HCT116 (cell line): ENCODE measurements at regions not wholly inside any gene's neighbourhood (a gene's known extent, or its start where the extent isn't known, plus 50 kb on each side); places are given as distances from the start of the nearest gene placed in this dataset.

Source experiments
- ATAC-seq: fragments of 200-7000 bp; cut with Tn5 transposase; 2 replicates; pipeline ENCODE4 v1.9.1; 2020; ENCODE audit warnings: mild to moderate bottlenecking, moderate library complexity
- BruUV-seq: library from RNA; stranded (reverse); fragments of 400-500 nt; replicated peaks from 2 replicates; lab custom pipeline; 2021; lab: Mats Ljungman, UMichigan
- CTCF ChIA-PET: fragments of 300-600 bp; sonication (Branson Sonifier 250); formaldehyde crosslinking; loops from one replicate; lab custom pipeline; 2021; ENCODE audit warnings: antibody characterized with exemption; lab: Charles Lee
- POLR2A ChIA-PET: fragments of 300-600, 350-600 bp; sonication (Branson Sonifier 250); formaldehyde crosslinking; loops from one replicate; lab custom pipeline; 2021; ENCODE audit warnings: antibody characterized with exemption; lab: Charles Lee
- RAD21 ChIA-PET, 2 experiments: fragments of 300-600 bp; sonication (Branson Sonifier 250); formaldehyde crosslinking; loops; one replicate each; lab custom pipeline; 2023; ENCODE audit warnings: low total read pairs in 2 of 2; ENCODE audit not compliant: uncharacterized antibody in 2 of 2, unreplicated experiment in 2 of 2, low non-redundant PET in 1 of 2; lab: Charles Lee
- DNase-seq: peaks from one replicate; pipeline ENCODE4 v3.0.0-alpha.2; 2010; ENCODE audit warnings: low read depth, low spot score
- H2AFZ ChIP-seq: fragments of 200-600 bp; shearing (Covaris generic), sonication (generic); 2 replicates; pipeline ENCODE4 v1.6.1; 2017; ENCODE audit warnings: low read depth, mixed run types, mixed read lengths, antibody characterized with exemption, low read length; ENCODE audit not compliant: poor library complexity, severe bottlenecking
- H3K27ac ChIP-seq: 2 replicates; pipeline ENCODE4 v1.5.1; 2012; ENCODE audit warnings: low read depth, low read length
- H3K27me3 ChIP-seq: fragments of 200-600 bp; sonication (generic); 2 replicates; pipeline ENCODE4 v1.6.1; 2016; ENCODE audit warnings: mixed run types, low read length, mixed read lengths; ENCODE audit not compliant: insufficient read depth
- H3K36me3 ChIP-seq, 2 experiments: fragments of 200-500 bp in 1 of 2; fragments of 200-600 bp in 1 of 2; sonication (Bioruptor generic) in 1 of 2; sonication (generic) in 1 of 2; 2 replicates each; pipeline versions ENCODE4 v1.5.1 to v1.6.1; 2014 to 2016; ENCODE audit warnings: low read length in 2 of 2, inconsistent platforms in 1 of 2, mixed read lengths in 1 of 2, mixed run types in 1 of 2; ENCODE audit not compliant: insufficient read depth in 2 of 2, control insufficient read depth in 1 of 2
- H3K4me1 ChIP-seq, 2 experiments: fragments of 200-600 bp in 1 of 2; sonication (generic) in 1 of 2; 2 replicates each; pipeline versions ENCODE4 v1.5.1 to v1.6.1; 2012 to 2017; ENCODE audit warnings: low read length in 2 of 2, inconsistent platforms in 1 of 2, mild to moderate bottlenecking in 1 of 2, mixed read lengths in 1 of 2, mixed run types in 1 of 2, moderate library complexity in 1 of 2; ENCODE audit not compliant: insufficient read depth in 2 of 2, control insufficient read depth in 1 of 2
- H3K4me2 ChIP-seq: fragments of 200-600 bp; sonication (generic); 2 replicates; pipeline ENCODE4 v1.6.1; 2017; ENCODE audit warnings: mixed run types, low read length, mixed read lengths
- H3K4me3 ChIP-seq, 2 experiments: fragments of 200-600 bp in 1 of 2; sonication (generic) in 1 of 2; replicated peaks in 1 of 2; 2 replicates each; pipeline ENCODE4 v1.5.1; 2011 to 2016; ENCODE audit warnings: low read length in 2 of 2, control low read depth in 1 of 2, low read depth in 1 of 2, mild to moderate bottlenecking in 1 of 2, mixed read lengths in 1 of 2, mixed run types in 1 of 2
- H3K79me2 ChIP-seq: fragments of 200-600 bp; sonication (generic); 2 replicates; pipeline ENCODE4 v1.6.1; 2017; ENCODE audit warnings: mild to moderate bottlenecking, mixed run types, low read length, moderate library complexity, mixed read lengths; ENCODE audit not compliant: insufficient read depth
- H3K9ac ChIP-seq: fragments of 200-600 bp; sonication (generic); 2 replicates; pipeline ENCODE4 v1.6.1; 2016; ENCODE audit warnings: low read length, mixed read lengths
- H3K9me2 ChIP-seq: fragments of 200-600 bp; sonication (generic), shearing (Covaris generic); 2 replicates; pipeline ENCODE4 v1.6.1; 2017; ENCODE audit warnings: mixed run types, mild to moderate bottlenecking, moderate library complexity; ENCODE audit not compliant: insufficient read depth
- H3K9me3 ChIP-seq, 2 experiments: fragments of 200-500 bp in 1 of 2; fragments of 200-600 bp in 1 of 2; sonication (Bioruptor generic) in 1 of 2; sonication (generic) in 1 of 2; 2 replicates each; pipeline ENCODE4 v1.6.1; 2014 to 2017; ENCODE audit warnings: low read length in 2 of 2, mixed read lengths in 2 of 2, inconsistent platforms in 1 of 2, low read depth in 1 of 2, mild to moderate bottlenecking in 1 of 2, mixed run types in 1 of 2, moderate library complexity in 1 of 2; ENCODE audit not compliant: control insufficient read depth in 1 of 2, insufficient read depth in 1 of 2
- H4K20me1 ChIP-seq: fragments of 200-600 bp; sonication (generic), shearing (Covaris generic); 2 replicates; pipeline ENCODE4 v1.6.1; 2017; ENCODE audit warnings: mixed run types, mild to moderate bottlenecking, moderate library complexity; ENCODE audit not compliant: insufficient read depth
- CBX3 ChIP-seq: IDR thresholded peaks from 2 replicates; pipeline ENCODE4 v1.6.1; 2012; ENCODE audit warnings: low read depth
- CEBPB ChIP-seq: IDR thresholded peaks from 2 replicates; pipeline ENCODE4 v1.6.1; 2012; ENCODE audit warnings: low read depth
- EGR1 ChIP-seq: IDR thresholded peaks from 2 replicates; pipeline ENCODE4 v1.6.1; 2012; ENCODE audit warnings: low read depth
- ELF1 ChIP-seq: IDR thresholded peaks from 2 replicates; pipeline ENCODE4 v1.6.1; 2012; ENCODE audit warnings: low read depth, borderline replicate concordance
- EZH2phosphoT487 ChIP-seq: fragments of 200-600 bp; IDR thresholded peaks from 2 replicates; pipeline ENCODE4 v1.6.1; 2018; ENCODE audit warnings: antibody characterized with exemption, borderline replicate concordance
- JUND ChIP-seq: IDR thresholded peaks from 2 replicates; pipeline ENCODE4 v1.6.1; 2012
- POLR2A ChIP-seq: IDR thresholded peaks from 2 replicates; pipeline ENCODE4 v1.7.0; 2011; ENCODE audit warnings: borderline replicate concordance; ENCODE audit not compliant: insufficient read depth, insufficient read length; ENCODE audit errors: extremely low read depth
- SP1 ChIP-seq: IDR thresholded peaks from 2 replicates; pipeline ENCODE4 v1.6.1; 2012; ENCODE audit warnings: low read depth
- YY1 ChIP-seq: IDR thresholded peaks from 2 replicates; pipeline ENCODE4 v1.6.1; 2011; ENCODE audit warnings: low read length, low read depth, moderate library complexity, mild to moderate bottlenecking; ENCODE audit not compliant: insufficient replicate concordance; ENCODE audit errors: extremely low read depth
- ZFX ChIP-seq: fragments of 450-650 bp; IDR thresholded peaks from 2 replicates; pipeline ENCODE4 v1.6.1; 2017
- ZNF274 ChIP-seq: fragments of 200-500 bp; sonication (Bioruptor generic); IDR thresholded peaks from 2 replicates; pipeline ENCODE4 v1.6.1; 2014; ENCODE audit warnings: mild to moderate bottlenecking, low read depth, low read length, inconsistent platforms
- intact Hi-C: fragments of 100-400 bp; cut with micrococcal nuclease; formaldehyde crosslinking; loops from 2 replicates; pipeline ENCODE4 v1.10.0; 2022
- TF ChIP-seq, protein P1 (sequence below): IDR thresholded peaks from 2 replicates; pipeline ENCODE4 v1.6.1; 2012
- TF ChIP-seq, protein P2 (sequence below), 3 experiments: fragments of 200-600 bp in 1 of 3; sonication (generic) in 1 of 3; IDR thresholded peaks in 2 of 3; conservative IDR thresholded peaks in 1 of 3; 2 replicates each; pipeline ENCODE4 v1.5.1; 2012 to 2017; ENCODE audit warnings: low read depth in 2 of 3, low read length in 2 of 3, antibody characterized with exemption in 1 of 3, borderline replicate concordance in 1 of 3, control low read depth in 1 of 3, mild to moderate bottlenecking in 1 of 3, mixed read lengths in 1 of 3, mixed run types in 1 of 3, moderate library complexity in 1 of 3; ENCODE audit not compliant: insufficient read depth in 1 of 3
- TF ChIP-seq, protein P3 (sequence below): IDR thresholded peaks from 2 replicates; pipeline ENCODE4 v1.6.1; 2012; ENCODE audit warnings: low read depth

DNA sequence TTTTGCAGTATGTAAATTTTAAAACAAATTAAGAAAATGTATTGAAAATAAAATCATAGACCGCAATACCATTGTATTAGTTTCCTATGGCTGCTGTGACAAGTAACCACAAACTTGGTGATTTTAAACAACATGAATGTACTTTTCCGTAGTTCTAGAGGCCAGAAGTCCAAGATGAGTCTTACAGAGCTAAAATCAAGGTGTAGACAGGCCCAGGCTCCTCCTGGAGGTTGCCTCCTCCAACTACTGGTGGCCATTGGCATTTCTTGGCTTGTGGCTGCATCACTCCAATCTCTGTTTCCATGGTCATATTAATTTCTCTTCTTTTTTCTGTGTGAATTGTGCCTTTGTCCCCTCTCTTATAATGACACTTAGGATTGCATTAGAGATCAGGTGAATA, 59.2 kb upstream of the ETAA1 start:
- H3K9ac ChIP-seq: no peak overlapping the region
- H3K27me3 ChIP-seq: peaks cover 4% of the 10 kb centered on the region; the same call in 1 of the 2 replicates
- intact Hi-C loops: no loop called here
- H3K4me1 ChIP-seq: no peaks in the 10 kb centered on the region
- no TSS peak for BruUV-seq
- no peaks in the 10 kb centered on the region for H3K9me2 ChIP-seq
- RAD21 ChIA-PET: no interaction called here
- H3K4me2 ChIP-seq: no peak overlapping the region
- ATAC-seq: no peak
- no peak for DNase-seq
- no peak overlapping the region for H3K4me3 ChIP-seq
- H3K27ac ChIP-seq: no peak overlapping the region
- H2AFZ ChIP-seq: no peak overlapping the region
- POLR2A ChIA-PET: no interaction called here
- H4K20me1 ChIP-seq: no peaks in the 10 kb centered on the region
- CTCF ChIA-PET: no interaction called here
- TF ChIP-seq ZNF274 (no peak), JUND (no peak), ZFX (no peak), EGR1 (no peak), SP1 (no peak), YY1 (no peak), CBX3 (no peak), POLR2A (no peak), CEBPB (no peak), EZH2phosphoT487 (no peak), ELF1 (no peak)
- TF ChIP-seq, protein P1, sequence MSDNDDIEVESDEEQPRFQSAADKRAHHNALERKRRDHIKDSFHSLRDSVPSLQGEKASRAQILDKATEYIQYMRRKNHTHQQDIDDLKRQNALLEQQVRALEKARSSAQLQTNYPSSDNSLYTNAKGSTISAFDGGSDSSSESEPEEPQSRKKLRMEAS: no peak
- TF ChIP-seq, protein P2, sequence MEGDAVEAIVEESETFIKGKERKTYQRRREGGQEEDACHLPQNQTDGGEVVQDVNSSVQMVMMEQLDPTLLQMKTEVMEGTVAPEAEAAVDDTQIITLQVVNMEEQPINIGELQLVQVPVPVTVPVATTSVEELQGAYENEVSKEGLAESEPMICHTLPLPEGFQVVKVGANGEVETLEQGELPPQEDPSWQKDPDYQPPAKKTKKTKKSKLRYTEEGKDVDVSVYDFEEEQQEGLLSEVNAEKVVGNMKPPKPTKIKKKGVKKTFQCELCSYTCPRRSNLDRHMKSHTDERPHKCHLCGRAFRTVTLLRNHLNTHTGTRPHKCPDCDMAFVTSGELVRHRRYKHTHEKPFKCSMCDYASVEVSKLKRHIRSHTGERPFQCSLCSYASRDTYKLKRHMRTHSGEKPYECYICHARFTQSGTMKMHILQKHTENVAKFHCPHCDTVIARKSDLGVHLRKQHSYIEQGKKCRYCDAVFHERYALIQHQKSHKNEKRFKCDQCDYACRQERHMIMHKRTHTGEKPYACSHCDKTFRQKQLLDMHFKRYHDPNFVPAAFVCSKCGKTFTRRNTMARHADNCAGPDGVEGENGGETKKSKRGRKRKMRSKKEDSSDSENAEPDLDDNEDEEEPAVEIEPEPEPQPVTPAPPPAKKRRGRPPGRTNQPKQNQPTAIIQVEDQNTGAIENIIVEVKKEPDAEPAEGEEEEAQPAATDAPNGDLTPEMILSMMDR (IDR thresholded peaks at IDR 0.05 in 2 of 3, conservative IDR thresholded peaks at IDR 0.05 in 1 of 3; ENCODE audit: borderline replicate concordance in 1 of 3, insufficient read depth in 1 of 3, low read depth in 2 of 3, low read length in 2 of 3): no peak
- TF ChIP-seq, protein P3, sequence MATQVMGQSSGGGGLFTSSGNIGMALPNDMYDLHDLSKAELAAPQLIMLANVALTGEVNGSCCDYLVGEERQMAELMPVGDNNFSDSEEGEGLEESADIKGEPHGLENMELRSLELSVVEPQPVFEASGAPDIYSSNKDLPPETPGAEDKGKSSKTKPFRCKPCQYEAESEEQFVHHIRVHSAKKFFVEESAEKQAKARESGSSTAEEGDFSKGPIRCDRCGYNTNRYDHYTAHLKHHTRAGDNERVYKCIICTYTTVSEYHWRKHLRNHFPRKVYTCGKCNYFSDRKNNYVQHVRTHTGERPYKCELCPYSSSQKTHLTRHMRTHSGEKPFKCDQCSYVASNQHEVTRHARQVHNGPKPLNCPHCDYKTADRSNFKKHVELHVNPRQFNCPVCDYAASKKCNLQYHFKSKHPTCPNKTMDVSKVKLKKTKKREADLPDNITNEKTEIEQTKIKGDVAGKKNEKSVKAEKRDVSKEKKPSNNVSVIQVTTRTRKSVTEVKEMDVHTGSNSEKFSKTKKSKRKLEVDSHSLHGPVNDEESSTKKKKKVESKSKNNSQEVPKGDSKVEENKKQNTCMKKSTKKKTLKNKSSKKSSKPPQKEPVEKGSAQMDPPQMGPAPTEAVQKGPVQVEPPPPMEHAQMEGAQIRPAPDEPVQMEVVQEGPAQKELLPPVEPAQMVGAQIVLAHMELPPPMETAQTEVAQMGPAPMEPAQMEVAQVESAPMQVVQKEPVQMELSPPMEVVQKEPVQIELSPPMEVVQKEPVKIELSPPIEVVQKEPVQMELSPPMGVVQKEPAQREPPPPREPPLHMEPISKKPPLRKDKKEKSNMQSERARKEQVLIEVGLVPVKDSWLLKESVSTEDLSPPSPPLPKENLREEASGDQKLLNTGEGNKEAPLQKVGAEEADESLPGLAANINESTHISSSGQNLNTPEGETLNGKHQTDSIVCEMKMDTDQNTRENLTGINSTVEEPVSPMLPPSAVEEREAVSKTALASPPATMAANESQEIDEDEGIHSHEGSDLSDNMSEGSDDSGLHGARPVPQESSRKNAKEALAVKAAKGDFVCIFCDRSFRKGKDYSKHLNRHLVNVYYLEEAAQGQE: no peak
- H3K79me2 ChIP-seq: no peaks in the 10 kb centered on the region
- no peaks in the 10 kb centered on the region for H3K9me3 ChIP-seq
- H3K36me3 ChIP-seq: no peaks in the 10 kb centered on the region
